Gastrocnemius medialis (tissue), 4 donors: ENCODE measurements at regions not wholly inside any gene's neighbourhood (a gene's known extent, or its start where the extent isn't known, plus 50 kb on each side); places are given as distances from the start of the nearest gene placed in this dataset.

Experiments
- ATAC-seq, 2 donors: fragments of 150-250 bp; one replicate each; pipeline ENCODE4 v1.9.1; 2016
- DNase-seq, 2 donors: peaks; one replicate each; pipeline ENCODE4 v3.0.0-alpha.2; 2019
- H3K27ac ChIP-seq, 4 donors: fragments of 200-600 bp; sonication (generic); 1 replicate in 1 of 4; 2 replicates in 3 of 4; pipeline ENCODE4 v1.5.1; 2016 to 2018; ENCODE audit warnings: mild to moderate bottlenecking in 2 of 4, moderate library complexity in 1 of 4
- H3K27me3 ChIP-seq, 3 donors: fragments of 200-600 bp; sonication (generic) in 2 of 3; 1 replicate in 1 of 3; 2 replicates in 2 of 3; pipeline versions ENCODE4 v1.5.1 to v1.6.0; 2016 to 2019; ENCODE audit warnings: mild to moderate bottlenecking in 1 of 3, moderate library complexity in 1 of 3
- H3K36me3 ChIP-seq, 2 donors: fragments of 200-600 bp; sonication (generic) in 1 of 2; one replicate each; pipeline ENCODE4 v1.5.1; 2017 to 2018
- H3K4me1 ChIP-seq, 2 donors: fragments of 200-600 bp; sonication (generic) in 1 of 2; one replicate each; pipeline ENCODE4 v1.5.1; 2016 to 2017; ENCODE audit warnings: mild to moderate bottlenecking in 2 of 2
- H3K4me3 ChIP-seq, 4 donors: fragments of 200-600 bp; sonication (generic) in 3 of 4; 1 replicate in 1 of 4; 2 replicates in 3 of 4; pipeline ENCODE4 v1.5.1; 2016 to 2019; ENCODE audit warnings: mild to moderate bottlenecking in 2 of 4
- H3K9me3 ChIP-seq, 3 donors: fragments of 200-600 bp; sonication (generic) in 2 of 3; 1 replicate in 1 of 3; 2 replicates in 2 of 3; pipeline ENCODE4 v1.5.1; 2016 to 2019
- CTCF ChIP-seq, 5 experiments: fragments of 450-650 bp in 3 of 5; fragments of 200-600 bp in 2 of 5; sonication (generic) in 2 of 5; IDR thresholded peaks in 4 of 5; conservative IDR thresholded peaks in 1 of 5; 1 replicate in 4 of 5; 2 replicates in 1 of 5; pipeline ENCODE4 v1.5.1; 2016 to 2019; ENCODE audit warnings: antibody characterized with exemption in 5 of 5, mild to moderate bottlenecking in 3 of 5, moderate library complexity in 3 of 5
- POLR2A ChIP-seq, 2 donors: fragments of 450-650 bp; IDR thresholded peaks; one replicate each; pipeline ENCODE4 v1.6.1; 2017; ENCODE audit warnings: antibody characterized with exemption in 2 of 2, mild to moderate bottlenecking in 2 of 2, moderate library complexity in 2 of 2
- in situ Hi-C, 4 donors: fragments of 200-750 bp; cut with MboI; loops; one replicate each; pipeline versions ENCODE4 v1.15.0 to v1.8.0; 2017; ENCODE audit warnings: low sequenced_read_pairs in 4 of 4
- intact Hi-C: fragments of 100-400 bp; cut with DNase I; formaldehyde crosslinking; loops from one replicate; pipeline ENCODE4 v1.15.1; 2023; ENCODE audit warnings: low total_unique reads

GRCh38 chr1:214918745-214919144 is 163.8 kb upstream of the KCNK2 start:
- Histone ChIP-seq H3K36me3 (no peaks in the 10 kb centered on the region), H3K4me1 (no peaks in the 10 kb centered on the region), H3K4me3 (no peak overlapping the region), H3K27me3 (no peaks in the 10 kb centered on the region), H3K27ac (no peak overlapping the region), H3K9me3 (no peaks in the 10 kb centered on the region)
- intact Hi-C loops (no loop called here), in situ Hi-C loops (no loop called here)
- no peak for DNase-seq
- ATAC-seq: no peak
- TF ChIP-seq POLR2A (IDR thresholded peaks at IDR 0.05) (no peak), CTCF (IDR thresholded peaks at IDR 0.05 in 4 of 5, conservative IDR thresholded peaks at IDR 0.05 in 1 of 5) (no peak)

DNA sequence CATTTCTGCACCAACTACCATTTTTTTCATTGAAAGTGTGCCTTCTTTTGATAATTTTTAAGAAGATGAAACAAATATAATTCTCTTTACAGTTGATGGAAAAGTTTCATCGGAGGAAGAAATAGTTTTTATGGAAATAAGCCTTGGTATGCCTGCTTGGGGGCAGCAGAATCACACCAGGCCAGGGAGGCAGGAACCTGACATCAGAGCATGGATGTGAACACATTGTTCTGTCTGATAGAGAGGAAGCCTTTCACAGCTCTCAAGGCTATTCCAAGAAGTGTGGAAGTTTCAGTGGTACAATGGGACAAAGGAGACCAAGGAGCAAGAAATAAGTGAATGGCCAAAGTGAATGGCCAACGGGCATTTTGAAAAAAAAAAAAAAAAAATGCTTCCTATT is 162.2 kb upstream of the KCNK2 start:
- Histone ChIP-seq H3K9me3 (no peaks in the 10 kb centered on the region), H3K4me1 (no peaks in the 10 kb centered on the region), H3K4me3 (no peak overlapping the region), H3K36me3 (no peaks in the 10 kb centered on the region), H3K27me3 (no peaks in the 10 kb centered on the region), H3K27ac (no peak overlapping the region)
- TF ChIP-seq CTCF (IDR thresholded peaks at IDR 0.05 in 4 of 5, conservative IDR thresholded peaks at IDR 0.05 in 1 of 5) (no peak), POLR2A (IDR thresholded peaks at IDR 0.05) (no peak)
- in situ Hi-C loops (no loop called here), intact Hi-C loops (no loop called here)
- DNase-seq (no peak), ATAC-seq (no peak)

- intact Hi-C loops (no loop called here), in situ Hi-C loops (no loop called here)
- H3K36me3 ChIP-seq: no peaks in the 10 kb centered on the region
- no peak for ATAC-seq
- H3K9me3 ChIP-seq: no peaks in the 10 kb centered on the region
- H3K4me3 ChIP-seq: no peak overlapping the region
- no peak for DNase-seq
- H3K27ac ChIP-seq: no peak overlapping the region
- TF ChIP-seq CTCF (IDR thresholded peaks at IDR 0.05 in 4 of 5, conservative IDR thresholded peaks at IDR 0.05 in 1 of 5) (no peak), POLR2A (IDR thresholded peaks at IDR 0.05) (no peak)
- H3K4me1 ChIP-seq: no peaks in the 10 kb centered on the region
- H3K27me3 ChIP-seq: no peaks in the 10 kb centered on the region
Measured at GRCh38 chr1:214923278-214923915, 159.1 kb upstream of the KCNK2 start.

DNA sequence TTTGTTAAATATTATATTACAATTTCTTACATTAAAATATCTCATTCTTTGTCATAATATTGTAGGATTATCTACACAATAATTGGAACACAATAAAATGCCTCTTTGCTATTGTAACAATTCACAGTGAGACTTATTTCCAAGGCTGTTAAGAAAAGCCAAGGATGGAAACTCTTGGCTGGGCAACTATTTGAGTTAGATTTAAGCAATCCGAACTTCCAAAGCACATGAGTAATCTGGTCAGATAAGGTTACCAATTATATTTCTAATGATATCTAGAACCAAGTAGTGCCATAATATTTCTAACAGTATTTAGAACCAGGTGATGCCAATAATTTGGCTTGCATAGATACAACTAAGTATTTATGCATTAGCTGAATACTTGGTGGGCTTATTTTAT is 154.7 kb upstream of the KCNK2 start:
- Histone ChIP-seq H3K4me3 (no peak overlapping the region), H3K27ac (no peak overlapping the region), H3K36me3 (no peaks in the 10 kb centered on the region), H3K27me3 (no peaks in the 10 kb centered on the region), H3K9me3 (no peaks in the 10 kb centered on the region), H3K4me1 (no peaks in the 10 kb centered on the region)
- no peak for DNase-seq
- no peak for ATAC-seq
- TF ChIP-seq POLR2A (IDR thresholded peaks at IDR 0.05): no peak
- no peak for TF ChIP-seq CTCF (IDR thresholded peaks at IDR 0.05 in 4 of 5, conservative IDR thresholded peaks at IDR 0.05 in 1 of 5)
- intact Hi-C loops: no loop called here
- in situ Hi-C loops: no loop called here

DNA sequence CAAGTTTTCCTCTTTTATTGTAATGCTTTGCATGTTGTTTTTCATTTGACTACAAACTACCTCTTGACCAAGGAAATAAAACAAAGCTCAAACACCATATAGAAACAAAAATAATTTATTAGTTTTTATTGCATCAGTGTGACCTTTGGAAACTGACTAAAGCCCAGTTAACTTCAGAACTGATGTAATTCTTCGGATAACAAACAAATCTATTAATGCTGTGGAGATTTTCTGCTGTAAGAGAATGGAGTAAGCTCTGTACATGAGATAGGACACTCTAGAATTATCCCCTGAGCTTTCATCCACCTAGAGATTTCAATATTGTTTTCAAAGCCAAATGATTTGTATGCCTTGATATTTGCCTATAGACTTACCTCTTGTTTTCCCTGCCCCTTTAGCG is 154.0 kb upstream of the KCNK2 start:
- in situ Hi-C loops: no loop called here
- no peak for ATAC-seq

More for the DNA sequence above, 154.0 kb upstream of the KCNK2 start:
- Histone ChIP-seq H3K27me3 (no peaks in the 10 kb centered on the region), H3K4me1 (no peaks in the 10 kb centered on the region), H3K36me3 (no peaks in the 10 kb centered on the region), H3K27ac (no peak overlapping the region), H3K9me3 (no peaks in the 10 kb centered on the region), H3K4me3 (no peak overlapping the region)
- no peak for DNase-seq
- TF ChIP-seq POLR2A (IDR thresholded peaks at IDR 0.05): no peak
- TF ChIP-seq CTCF (IDR thresholded peaks at IDR 0.05 in 4 of 5, conservative IDR thresholded peaks at IDR 0.05 in 1 of 5): no peak
- intact Hi-C loops: no loop called here
